ENCODE measurements at regions not wholly inside any gene's neighbourhood (a gene's known extent, or its start where the extent isn't known, plus 50 kb on each side); places are given as distances from the start of the nearest gene placed in this dataset.

DNA sequence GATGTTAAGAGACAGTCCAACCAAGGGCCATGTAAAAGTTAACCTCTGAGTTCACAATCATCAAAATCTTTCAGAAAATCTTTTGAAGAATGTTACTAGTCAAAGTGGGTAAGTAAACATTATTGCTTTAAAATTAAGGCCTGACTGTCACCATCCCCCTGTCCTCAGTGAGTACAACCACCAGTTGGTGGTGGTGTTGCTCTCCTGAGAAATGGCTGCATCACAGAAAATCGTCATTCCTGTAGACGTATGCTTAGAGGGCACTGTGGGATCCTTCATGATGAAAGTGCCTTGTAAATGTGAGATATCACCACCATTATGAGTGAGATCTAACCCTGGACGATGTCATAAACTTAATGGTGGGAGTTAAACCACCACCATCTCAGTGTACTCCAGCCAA is 451.2 kb downstream of the RPS29 start:
- TF ChIP-seq, protein P1, sequence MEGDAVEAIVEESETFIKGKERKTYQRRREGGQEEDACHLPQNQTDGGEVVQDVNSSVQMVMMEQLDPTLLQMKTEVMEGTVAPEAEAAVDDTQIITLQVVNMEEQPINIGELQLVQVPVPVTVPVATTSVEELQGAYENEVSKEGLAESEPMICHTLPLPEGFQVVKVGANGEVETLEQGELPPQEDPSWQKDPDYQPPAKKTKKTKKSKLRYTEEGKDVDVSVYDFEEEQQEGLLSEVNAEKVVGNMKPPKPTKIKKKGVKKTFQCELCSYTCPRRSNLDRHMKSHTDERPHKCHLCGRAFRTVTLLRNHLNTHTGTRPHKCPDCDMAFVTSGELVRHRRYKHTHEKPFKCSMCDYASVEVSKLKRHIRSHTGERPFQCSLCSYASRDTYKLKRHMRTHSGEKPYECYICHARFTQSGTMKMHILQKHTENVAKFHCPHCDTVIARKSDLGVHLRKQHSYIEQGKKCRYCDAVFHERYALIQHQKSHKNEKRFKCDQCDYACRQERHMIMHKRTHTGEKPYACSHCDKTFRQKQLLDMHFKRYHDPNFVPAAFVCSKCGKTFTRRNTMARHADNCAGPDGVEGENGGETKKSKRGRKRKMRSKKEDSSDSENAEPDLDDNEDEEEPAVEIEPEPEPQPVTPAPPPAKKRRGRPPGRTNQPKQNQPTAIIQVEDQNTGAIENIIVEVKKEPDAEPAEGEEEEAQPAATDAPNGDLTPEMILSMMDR (IDR thresholded peaks at IDR 0.05), result no peak
- TF ChIP-seq POLR2A (IDR thresholded peaks at IDR 0.05) (no peak), POLR2AphosphoS5 (IDR thresholded peaks at IDR 0.05) (no peak)
